ENCODE measurements at regions not wholly inside any gene's neighbourhood (a gene's known extent, or its start where the extent isn't known, plus 50 kb on each side); places are given as distances from the start of the nearest gene placed in this dataset.

- no peak for DNase-seq (ENCODE audit: insufficient read length)
- TF ChIP-seq POLR2AphosphoS5 (IDR thresholded peaks at IDR 0.05; ENCODE audit: low read depth, low read length) = no peak
- no peak for TF ChIP-seq TAF1 (IDR thresholded peaks at IDR 0.05; ENCODE audit: borderline replicate concordance, low read depth, low read length)
- TF ChIP-seq POLR2A (IDR thresholded peaks at IDR 0.05; ENCODE audit: low read depth, low read length) = no peak
- no peak for FAIRE-seq
These were observed 132.3 kb upstream of the MPDZ start for GRCh38 chr9:13411791-13412190.

- no peak for TF ChIP-seq POLR2A (IDR thresholded peaks at IDR 0.05; ENCODE audit: low read depth, low read length)
- TF ChIP-seq POLR2AphosphoS5 (IDR thresholded peaks at IDR 0.05; ENCODE audit: low read depth, low read length) = no peak
- no peak for TF ChIP-seq TAF1 (IDR thresholded peaks at IDR 0.05; ENCODE audit: borderline replicate concordance, low read depth, low read length)
- FAIRE-seq = no peak
- DNase-seq (ENCODE audit: insufficient read length) = no peak
These were observed 131.1 kb upstream of the MPDZ start for GRCh38 chr9:13410566-13411031.

DNA sequence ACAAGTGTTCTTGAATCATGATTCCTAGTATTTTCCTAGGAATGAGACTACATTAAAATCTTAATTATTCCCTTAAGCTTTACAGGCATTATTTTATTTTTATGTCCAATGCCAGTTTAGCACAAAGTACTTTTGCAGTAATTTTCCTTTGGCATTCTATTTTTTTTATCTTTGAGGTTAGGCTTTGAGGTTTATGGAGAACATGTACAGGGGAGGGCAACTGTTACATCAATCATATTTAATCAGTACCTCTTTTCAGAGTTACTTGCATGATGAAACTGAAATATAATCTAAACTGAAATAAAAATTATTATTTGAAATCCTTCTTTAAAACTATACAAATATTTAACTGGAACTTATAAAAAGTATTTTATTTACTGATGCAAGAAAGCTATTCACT lies 118.2 kb upstream of the MPDZ start:
- no peak for DNase-seq (ENCODE audit: insufficient read length)
- TF ChIP-seq TAF1 (IDR thresholded peaks at IDR 0.05; ENCODE audit: borderline replicate concordance, low read depth, low read length) (no peak), POLR2AphosphoS5 (IDR thresholded peaks at IDR 0.05; ENCODE audit: low read depth, low read length) (no peak), POLR2A (IDR thresholded peaks at IDR 0.05; ENCODE audit: low read depth, low read length) (no peak)
- no peak for FAIRE-seq

GRCh38 chr9:13397220-13397619 lies 117.7 kb upstream of the MPDZ start:
- TF ChIP-seq POLR2A (IDR thresholded peaks at IDR 0.05; ENCODE audit: low read depth, low read length) (no peak), POLR2AphosphoS5 (IDR thresholded peaks at IDR 0.05; ENCODE audit: low read depth, low read length) (no peak), TAF1 (IDR thresholded peaks at IDR 0.05; ENCODE audit: borderline replicate concordance, low read depth, low read length) (no peak)
- DNase-seq (ENCODE audit: insufficient read length) (no peak), FAIRE-seq (no peak)

- FAIRE-seq (no peak), DNase-seq (ENCODE audit: insufficient read length) (no peak)
- TF ChIP-seq TAF1 (IDR thresholded peaks at IDR 0.05; ENCODE audit: borderline replicate concordance, low read depth, low read length) (no peak), POLR2AphosphoS5 (IDR thresholded peaks at IDR 0.05; ENCODE audit: low read depth, low read length) (no peak), POLR2A (IDR thresholded peaks at IDR 0.05; ENCODE audit: low read depth, low read length) (no peak)
These were observed 116.9 kb upstream of the MPDZ start for GRCh38 chr9:13396418-13396817.

DNA sequence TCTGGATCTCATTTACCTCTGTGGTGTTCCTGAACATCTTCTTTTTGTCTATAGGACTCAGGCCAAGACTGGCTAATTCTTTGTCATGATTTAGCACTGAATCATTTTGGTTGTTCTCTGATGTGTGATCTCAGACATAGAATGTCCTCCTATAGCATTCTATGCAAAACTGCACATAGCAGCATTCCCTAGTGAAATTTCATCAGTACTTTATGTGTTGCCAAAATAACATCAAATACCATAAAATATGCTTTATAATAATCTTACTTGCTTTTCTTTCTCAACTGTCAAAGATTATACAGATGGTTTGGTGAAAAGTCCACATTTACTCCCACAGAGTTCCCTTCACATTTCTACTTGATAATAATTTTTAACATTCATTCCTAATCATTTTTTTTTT lies 115.7 kb upstream of the MPDZ start:
- TF ChIP-seq POLR2AphosphoS5 (IDR thresholded peaks at IDR 0.05; ENCODE audit: low read depth, low read length) (no peak), POLR2A (IDR thresholded peaks at IDR 0.05; ENCODE audit: low read depth, low read length) (no peak), TAF1 (IDR thresholded peaks at IDR 0.05; ENCODE audit: borderline replicate concordance, low read depth, low read length) (no peak)
- DNase-seq (ENCODE audit: insufficient read length) (no peak), FAIRE-seq (no peak)

GRCh38 chr9:13388157-13388556 lies 108.7 kb upstream of the MPDZ start:
- no peak for FAIRE-seq
- TF ChIP-seq TAF1 (IDR thresholded peaks at IDR 0.05; ENCODE audit: borderline replicate concordance, low read depth, low read length) (no peak), POLR2A (IDR thresholded peaks at IDR 0.05; ENCODE audit: low read depth, low read length) (no peak), POLR2AphosphoS5 (IDR thresholded peaks at IDR 0.05; ENCODE audit: low read depth, low read length) (no peak)
- DNase-seq (ENCODE audit: insufficient read length) = no peak

GRCh38 chr9:13387734-13388067 lies 108.2 kb upstream of the MPDZ start:
- FAIRE-seq (no peak), DNase-seq (ENCODE audit: insufficient read length) (no peak)
- TF ChIP-seq POLR2AphosphoS5 (IDR thresholded peaks at IDR 0.05; ENCODE audit: low read depth, low read length) (no peak), POLR2A (IDR thresholded peaks at IDR 0.05; ENCODE audit: low read depth, low read length) (no peak), TAF1 (IDR thresholded peaks at IDR 0.05; ENCODE audit: borderline replicate concordance, low read depth, low read length) (no peak)

- FAIRE-seq (no peak), DNase-seq (ENCODE audit: insufficient read length) (no peak)
- TF ChIP-seq POLR2AphosphoS5 (IDR thresholded peaks at IDR 0.05; ENCODE audit: low read depth, low read length) = no peak
- TF ChIP-seq TAF1 (IDR thresholded peaks at IDR 0.05; ENCODE audit: borderline replicate concordance, low read depth, low read length) = no peak
- TF ChIP-seq POLR2A (IDR thresholded peaks at IDR 0.05; ENCODE audit: low read depth, low read length) = no peak
These were observed 107.6 kb upstream of the MPDZ start for GRCh38 chr9:13386935-13387733.

- TF ChIP-seq POLR2A (IDR thresholded peaks at IDR 0.05; ENCODE audit: low read depth, low read length) (no peak), TAF1 (IDR thresholded peaks at IDR 0.05; ENCODE audit: borderline replicate concordance, low read depth, low read length) (no peak), POLR2AphosphoS5 (IDR thresholded peaks at IDR 0.05; ENCODE audit: low read depth, low read length) (no peak)
- FAIRE-seq (no peak), DNase-seq (ENCODE audit: insufficient read length) (no peak)
These were observed 106.8 kb upstream of the MPDZ start for GRCh38 chr9:13386316-13386715.

- DNase-seq (ENCODE audit: insufficient read length) = no peak
- no peak for TF ChIP-seq TAF1 (IDR thresholded peaks at IDR 0.05; ENCODE audit: borderline replicate concordance, low read depth, low read length)
- TF ChIP-seq POLR2A (IDR thresholded peaks at IDR 0.05; ENCODE audit: low read depth, low read length) = no peak
- TF ChIP-seq POLR2AphosphoS5 (IDR thresholded peaks at IDR 0.05; ENCODE audit: low read depth, low read length) = no peak
- no peak for FAIRE-seq
These were observed 104.4 kb upstream of the MPDZ start for GRCh38 chr9:13383855-13384254.

DNA sequence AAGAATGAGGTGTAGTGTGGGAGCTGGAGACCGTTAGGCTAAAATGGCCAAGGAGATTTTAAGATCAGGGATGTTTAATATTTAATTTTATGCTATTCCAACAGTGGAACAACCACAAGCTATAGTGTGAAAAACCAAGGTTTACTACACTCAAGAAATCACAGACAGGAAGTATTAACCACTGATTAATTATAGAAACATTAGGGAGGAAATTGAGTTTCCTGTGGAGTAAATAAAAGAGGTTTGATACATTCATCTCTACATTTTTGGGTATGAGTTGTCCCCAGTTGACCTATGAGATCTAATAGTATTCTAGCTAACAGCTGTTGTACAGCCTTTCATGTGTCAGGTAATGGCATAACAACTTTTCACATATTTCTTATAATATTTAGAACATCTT lies 103.7 kb upstream of the MPDZ start:
- no peak for DNase-seq (ENCODE audit: insufficient read length)
- no peak for FAIRE-seq

More for the DNA sequence above, 103.7 kb upstream of the MPDZ start:
- no peak for TF ChIP-seq POLR2AphosphoS5 (IDR thresholded peaks at IDR 0.05; ENCODE audit: low read depth, low read length)
- no peak for TF ChIP-seq TAF1 (IDR thresholded peaks at IDR 0.05; ENCODE audit: borderline replicate concordance, low read depth, low read length)
- no peak for TF ChIP-seq POLR2A (IDR thresholded peaks at IDR 0.05; ENCODE audit: low read depth, low read length)

All from GM12892 (cell line).